Mesenchymal stem cell (in vitro differentiated cells and primary cell): ENCODE measurements at regions not wholly inside any gene's neighbourhood (a gene's known extent, or its start where the extent isn't known, plus 50 kb on each side); places are given as distances from the start of the nearest gene placed in this dataset.

ENCODE experiments used
- DNase-seq: peaks from one replicate; pipeline ENCODE4 v3.0.0-alpha.2; 2013
- H2AFZ ChIP-seq: one replicate; pipeline ENCODE4 v1.6.1; 2013; ENCODE audit warnings: low read depth, mild to moderate bottlenecking, control low read depth, inconsistent platforms, low read length, moderate library complexity
- H2AK5ac ChIP-seq: 2 replicates; pipeline ENCODE4 v1.6.1; 2013; ENCODE audit warnings: low read length, moderate library complexity, mild to moderate bottlenecking, inconsistent platforms; ENCODE audit not compliant: severe bottlenecking
- H2BK120ac ChIP-seq: one replicate; pipeline ENCODE4 v1.6.1; 2013; ENCODE audit warnings: low read depth, mild to moderate bottlenecking, inconsistent platforms, low read length, moderate library complexity
- H2BK12ac ChIP-seq, 2 experiments: one replicate each; pipeline ENCODE4 v1.6.1; 2013; ENCODE audit warnings: inconsistent platforms in 2 of 2, low read length in 2 of 2, mild to moderate bottlenecking in 2 of 2, moderate library complexity in 2 of 2, control low read depth in 1 of 2
- H2BK15ac ChIP-seq: one replicate; pipeline ENCODE4 v1.6.1; 2013; ENCODE audit warnings: mild to moderate bottlenecking, low read depth, inconsistent platforms; ENCODE audit not compliant: poor library complexity, severe bottlenecking
- H2BK5ac ChIP-seq: 2 replicates; pipeline ENCODE4 v1.6.1; 2013; ENCODE audit warnings: low read depth, mild to moderate bottlenecking, low read length, control low read depth, inconsistent platforms; ENCODE audit not compliant: poor library complexity, severe bottlenecking
- H3K14ac ChIP-seq, 2 experiments: one replicate each; pipeline ENCODE4 v1.6.1; 2013; ENCODE audit warnings: inconsistent platforms in 2 of 2, low read length in 2 of 2, control low read depth in 1 of 2, mild to moderate bottlenecking in 1 of 2, moderate library complexity in 1 of 2
- H3K18ac ChIP-seq, 2 experiments: one replicate each; pipeline ENCODE4 v1.6.1; 2013; ENCODE audit warnings: inconsistent platforms in 2 of 2, low read length in 2 of 2, control low read depth in 1 of 2, low read depth in 1 of 2, mild to moderate bottlenecking in 1 of 2
- H3K23ac ChIP-seq, 2 experiments: one replicate each; pipeline ENCODE4 v1.6.1; 2013; ENCODE audit warnings: inconsistent platforms in 2 of 2, low read length in 2 of 2, mild to moderate bottlenecking in 2 of 2, moderate library complexity in 2 of 2, control low read depth in 1 of 2
- H3K27ac ChIP-seq: 2 replicates; pipeline ENCODE4 v1.5.1; 2013; ENCODE audit warnings: mild to moderate bottlenecking, moderate library complexity, low read length, control low read depth, inconsistent platforms; ENCODE audit not compliant: poor library complexity, severe bottlenecking
- H3K27me3 ChIP-seq, 2 experiments: 2 replicates each; pipeline versions ENCODE4 v1.6.1 to v1.7.0; 2013; ENCODE audit warnings: low read length in 2 of 2, mild to moderate bottlenecking in 2 of 2, moderate library complexity in 2 of 2, control low read depth in 1 of 2, inconsistent platforms in 1 of 2; ENCODE audit not compliant: control insufficient read depth in 1 of 2, insufficient read depth in 1 of 2
- H3K36me3 ChIP-seq, 2 experiments: 2 replicates each; pipeline versions ENCODE4 v1.6.1 to v1.7.0; 2013; ENCODE audit warnings: low read length in 2 of 2, control low read depth in 1 of 2, inconsistent platforms in 1 of 2, low read depth in 1 of 2, mild to moderate bottlenecking in 1 of 2; ENCODE audit not compliant: insufficient read depth in 2 of 2, control insufficient read depth in 1 of 2
- H3K4ac ChIP-seq, 2 experiments: one replicate each; pipeline ENCODE4 v1.6.1; 2013; ENCODE audit warnings: inconsistent platforms in 2 of 2, low read length in 2 of 2, mild to moderate bottlenecking in 2 of 2, moderate library complexity in 2 of 2, control low read depth in 1 of 2, low read depth in 1 of 2
- H3K4me1 ChIP-seq: 2 replicates; pipeline ENCODE4 v1.6.1; 2013; ENCODE audit warnings: low read depth, low read length, control low read depth; ENCODE audit not compliant: control insufficient read depth, insufficient read depth
- H3K4me2 ChIP-seq: 2 replicates; pipeline ENCODE4 v1.6.1; 2013; ENCODE audit warnings: low read length, mild to moderate bottlenecking, inconsistent platforms; ENCODE audit not compliant: poor library complexity, severe bottlenecking
- H3K4me3 ChIP-seq, 2 experiments: 2 replicates each; pipeline versions ENCODE4 v1.5.1 to v1.7.0; 2013; ENCODE audit warnings: low read length in 2 of 2, mild to moderate bottlenecking in 2 of 2, control low read depth in 1 of 2, low read depth in 1 of 2; ENCODE audit not compliant: insufficient read depth in 1 of 2
- H3K79me1 ChIP-seq: replicated peaks from 2 replicates; pipeline ENCODE4 v1.6.1; 2013; ENCODE audit warnings: mild to moderate bottlenecking, control low read depth, low read length, inconsistent platforms; ENCODE audit not compliant: poor library complexity, severe bottlenecking
- H3K9ac ChIP-seq: 2 replicates; pipeline ENCODE4 v1.7.0; 2013; ENCODE audit warnings: mild to moderate bottlenecking, low read length, moderate library complexity
- H3K9me3 ChIP-seq: 2 replicates; pipeline ENCODE4 v1.7.0; 2013; ENCODE audit warnings: mild to moderate bottlenecking, low read length; ENCODE audit not compliant: control insufficient read depth
- H4K8ac ChIP-seq: one replicate; pipeline ENCODE4 v1.6.1; 2013; ENCODE audit warnings: inconsistent platforms, mild to moderate bottlenecking, low read length, moderate library complexity
- H4K91ac ChIP-seq: one replicate; pipeline ENCODE4 v1.6.1; 2013; ENCODE audit warnings: mild to moderate bottlenecking, low read length, inconsistent platforms
- WGBS: methylation state at CpG from one replicate; pipeline ENCODE4 v1.1.7; 2013; ENCODE audit warnings: mixed read lengths; 5-methylcytosine and 5-hydroxymethylcytosine counted together

GRCh38 chr2:241935774-241936173, 66.2 kb downstream of the RTP5 start:
- Histone ChIP-seq H2BK120ac (no peak overlapping the region), H2BK15ac (no peak overlapping the region), H3K4me2 (no peak overlapping the region), H3K23ac (no peak overlapping the region), H2AK5ac (no peak overlapping the region), H2BK12ac (no peak overlapping the region), H3K4me1 (peaks cover 7% of the 10 kb centered on the region), H3K9ac (no peak overlapping the region), H4K8ac (no peak overlapping the region), H3K36me3 (no peaks in the 10 kb centered on the region), H3K27me3 (no peaks in the 10 kb centered on the region), H2AFZ (no peak overlapping the region), H3K14ac (no peak overlapping the region), H3K79me1 (no peaks in the 10 kb centered on the region), H2BK5ac (no peak overlapping the region), H3K4me3 (no peak overlapping the region), H3K27ac (no peak overlapping the region), H3K9me3 (no peaks in the 10 kb centered on the region), H4K91ac (no peak overlapping the region), H3K4ac (no peak overlapping the region), H3K18ac (no peak overlapping the region)
- 91% methylated on average over 6 of the region's 6 CpGs for WGBS
- no peak for DNase-seq

- Histone ChIP-seq H3K4ac (no peak overlapping the region), H2BK15ac (peak overlapping the region; percentile 36), H3K4me3 (no peak overlapping the region), H3K23ac (no peak overlapping the region), H3K36me3 (no peaks in the 10 kb centered on the region), H3K4me2 (no peak overlapping the region), H3K27ac (no peak overlapping the region), H3K4me1 (peaks cover 7% of the 10 kb centered on the region), H4K8ac (no peak overlapping the region), H2AK5ac (no peak overlapping the region), H3K79me1 (no peaks in the 10 kb centered on the region), H2BK5ac (no peak overlapping the region), H3K14ac (no peak overlapping the region), H3K27me3 (no peaks in the 10 kb centered on the region), H3K18ac (no peak overlapping the region), H2BK12ac (no peak overlapping the region), H3K9me3 (no peaks in the 10 kb centered on the region), H2BK120ac (no peak overlapping the region), H3K9ac (no peak overlapping the region), H4K91ac (no peak overlapping the region), H2AFZ (no peak overlapping the region)
- no peak for DNase-seq
- WGBS = 88% methylated on average over 55 of the region's 55 CpGs
Measured at GRCh38 chr2:241936457-241937133, 67.1 kb downstream of the RTP5 start.

- Histone ChIP-seq H3K27me3 (peaks cover 0 to 5% of the 10 kb centered on the region in 2 experiments), H3K9ac (no peak overlapping the region), H3K14ac (no peak overlapping the region), H3K27ac (no peak overlapping the region), H2BK5ac (no peak overlapping the region), H2AK5ac (no peak overlapping the region), H3K9me3 (no peaks in the 10 kb centered on the region), H4K8ac (no peak overlapping the region), H3K4me3 (no peak overlapping the region), H2BK120ac (no peak overlapping the region), H2BK15ac (no peak overlapping the region), H3K4ac (no peak overlapping the region), H3K4me1 (peaks cover 7% of the 10 kb centered on the region), H2BK12ac (no peak overlapping the region), H3K4me2 (no peak overlapping the region), H3K79me1 (no peaks in the 10 kb centered on the region), H3K18ac (no peak overlapping the region), H3K23ac (no peak overlapping the region), H2AFZ (no peak overlapping the region), H4K91ac (no peak overlapping the region), H3K36me3 (no peaks in the 10 kb centered on the region)
- no peak for DNase-seq
- 93% methylated on average over 14 of the region's 15 CpGs for WGBS
Measured at GRCh38 chr2:241937297-241937696, 67.8 kb downstream of the RTP5 start.

GRCh38 chr2:241939541-241939940, 70.0 kb downstream of the RTP5 start:
- Histone ChIP-seq H3K9ac (no peak overlapping the region), H3K4me3 (no peak overlapping the region), H3K4ac (no peak overlapping the region), H2BK120ac (no peak overlapping the region), H2BK15ac (no peak overlapping the region), H3K18ac (no peak overlapping the region), H4K91ac (no peak overlapping the region), H3K4me2 (no peak overlapping the region), H2AFZ (no peak overlapping the region), H4K8ac (no peak overlapping the region), H3K9me3 (no peaks in the 10 kb centered on the region), H3K27me3 (peaks cover 5 to 22% of the 10 kb centered on the region in 2 experiments), H2AK5ac (no peak overlapping the region), H3K79me1 (no peaks in the 10 kb centered on the region), H3K4me1 (no peaks in the 10 kb centered on the region), H3K27ac (no peak overlapping the region), H3K36me3 (no peaks in the 10 kb centered on the region), H3K23ac (no peak overlapping the region), H2BK5ac (no peak overlapping the region), H3K14ac (no peak overlapping the region), H2BK12ac (no peak overlapping the region)
- DNase-seq = no peak
- 77% methylated on average over 7 of the region's 7 CpGs for WGBS
